Non-pigmented ciliary epithelial cell (primary cell): ENCODE measurements at regions not wholly inside any gene's neighbourhood (a gene's known extent, or its start where the extent isn't known, plus 50 kb on each side); places are given as distances from the start of the nearest gene placed in this dataset.
"Not testable (repeated sequence)": the region's sequence is repeated elsewhere in the genome, so short reads cannot be mapped to it uniquely, and the experiment has no call there.

ENCODE experiments used
- DNase-seq: peaks from one replicate; pipeline ENCODE4 v3.0.0-alpha.2; 2010; ENCODE audit warnings: low read depth

- DNase-seq: no peak
Measured at GRCh38 chr11:134725211-134725610, 313.2 kb upstream of the B3GAT1 start.

- DNase-seq: no peak
Measured at GRCh38 chr11:134724779-134725140, 312.7 kb upstream of the B3GAT1 start.

GRCh38 chr11:134724106-134724778, 312.2 kb upstream of the B3GAT1 start:
- no peak for DNase-seq

GRCh38 chr11:134720691-134721070, 308.6 kb upstream of the B3GAT1 start:
- DNase-seq: not testable (repeated sequence)

- DNase-seq: not testable (repeated sequence)
Measured at GRCh38 chr11:134719940-134720690, 308.1 kb upstream of the B3GAT1 start.

- DNase-seq: no peak
Measured at GRCh38 chr11:134719397-134719796, 307.4 kb upstream of the B3GAT1 start.

- no peak for DNase-seq
Measured at GRCh38 chr11:134716582-134716981, 304.5 kb upstream of the B3GAT1 start.

- no peak for DNase-seq
Measured at GRCh38 chr11:134714021-134714656, 302.1 kb upstream of the B3GAT1 start.

- DNase-seq: no peak
Measured at GRCh38 chr11:134712228-134713145, 300.4 kb upstream of the B3GAT1 start.

- DNase-seq: no peak
Measured at GRCh38 chr11:134711588-134711987, 299.5 kb upstream of the B3GAT1 start.

- no peak for DNase-seq
Measured at GRCh38 chr11:134710861-134711407, 298.9 kb upstream of the B3GAT1 start.

GRCh38 chr11:134705858-134706257, 293.8 kb upstream of the B3GAT1 start:
- no peak for DNase-seq

GRCh38 chr11:134702827-134703226, 290.8 kb upstream of the B3GAT1 start:
- DNase-seq: no peak

- DNase-seq: no peak
Measured at GRCh38 chr11:134701564-134702165, 289.6 kb upstream of the B3GAT1 start.

- DNase-seq: no peak
Measured at GRCh38 chr11:134700101-134700640, 288.1 kb upstream of the B3GAT1 start.

- DNase-seq: no peak
Measured at GRCh38 chr11:134696455-134696854, 284.4 kb upstream of the B3GAT1 start.

- peak; percentile 3 for DNase-seq
Measured at GRCh38 chr11:134691985-134692384, 279.9 kb upstream of the B3GAT1 start.

GRCh38 chr11:134691295-134691873, 279.3 kb upstream of the B3GAT1 start:
- DNase-seq: no peak

- DNase-seq: no peak
Measured at GRCh38 chr11:134689886-134690285, 277.8 kb upstream of the B3GAT1 start.

- DNase-seq: no peak
Measured at GRCh38 chr11:134687548-134687947, 275.5 kb upstream of the B3GAT1 start.
